ENCODE measurements at regions not wholly inside any gene's neighbourhood (a gene's known extent, or its start where the extent isn't known, plus 50 kb on each side); places are given as distances from the start of the nearest gene placed in this dataset.
"Not testable (repeated sequence)": the region's sequence is repeated elsewhere in the genome, so short reads cannot be mapped to it uniquely, and the experiment has no call there.

GRCh38 chr3:147333098-147333497, 73.2 kb downstream of the ZIC4 start:
- Mint-ChIP-seq H3K4me3 (no peak overlapping the region), H3K4me1 (no peaks in the 10 kb centered on the region), H3K9me3 (peaks cover 0 to 1% of the 10 kb centered on the region in 2 donors), H3K27me3 (peaks cover 0 to 2% of the 10 kb centered on the region in 2 donors), H3K27ac (no peak overlapping the region), H3K36me3 (no peaks in the 10 kb centered on the region)
- DNase-seq (no peak), ATAC-seq (replicated peaks) (no peak)

- no peak for DNase-seq
- Mint-ChIP-seq H3K4me1 (no peaks in the 10 kb centered on the region), H3K27me3 (peaks cover 0 to 4% of the 10 kb centered on the region in 2 donors), H3K27ac (no peak overlapping the region), H3K4me3 (no peak overlapping the region), H3K36me3 (no peaks in the 10 kb centered on the region), H3K9me3 (peaks cover 0 to 4% of the 10 kb centered on the region in 2 donors)
- no peak for ATAC-seq (replicated peaks)
Observed at GRCh38 chr3:147328711-147329110, 77.6 kb downstream of the ZIC4 start.

GRCh38 chr3:147324356-147324755, 82.0 kb downstream of the ZIC4 start:
- ATAC-seq (replicated peaks) (no peak), DNase-seq (no peak)
- no peaks in the 10 kb centered on the region for H3K36me3 Mint-ChIP-seq
- H3K4me3 Mint-ChIP-seq: no peak overlapping the region
- H3K27ac Mint-ChIP-seq: no peak overlapping the region
- H3K4me1 Mint-ChIP-seq: no peaks in the 10 kb centered on the region
- peaks cover 0 to 4% of the 10 kb centered on the region in 2 donors for H3K9me3 Mint-ChIP-seq
- H3K27me3 Mint-ChIP-seq: peaks cover 0 to 4% of the 10 kb centered on the region in 2 donors

DNA sequence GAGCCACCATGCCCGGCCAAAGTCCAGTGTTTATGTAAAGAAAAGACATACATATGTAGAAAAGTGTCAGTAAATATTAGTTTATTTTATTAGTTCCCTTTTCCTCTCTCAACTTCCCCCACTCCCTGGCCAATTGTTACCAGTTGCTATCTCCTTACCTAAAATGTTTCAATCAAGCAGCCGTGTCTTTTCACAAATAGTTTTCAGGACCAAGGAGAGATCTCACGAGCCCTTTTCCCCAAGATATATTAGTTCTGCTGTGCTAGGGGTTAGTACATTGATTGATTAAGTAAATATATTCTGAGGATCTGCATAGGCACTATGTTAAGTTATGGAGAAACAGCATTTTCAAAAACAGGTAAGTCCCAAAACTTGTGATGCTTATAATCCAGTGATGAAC, 87.4 kb downstream of the ZIC4 start:
- H3K27ac Mint-ChIP-seq: no peak overlapping the region
- H3K4me1 Mint-ChIP-seq: no peaks in the 10 kb centered on the region
- H3K36me3 Mint-ChIP-seq: no peaks in the 10 kb centered on the region
- H3K27me3 Mint-ChIP-seq: no peaks in the 10 kb centered on the region
- H3K4me3 Mint-ChIP-seq: no peak overlapping the region
- DNase-seq (no peak), ATAC-seq (replicated peaks) (no peak)
- peaks cover 0 to 4% of the 10 kb centered on the region in 2 donors for H3K9me3 Mint-ChIP-seq

GRCh38 chr3:147317080-147317479, 89.3 kb downstream of the ZIC4 start:
- not testable (repeated sequence) for H3K9me3 Mint-ChIP-seq; H3K27me3 Mint-ChIP-seq; H3K4me1 Mint-ChIP-seq; H3K4me3 Mint-ChIP-seq; H3K36me3 Mint-ChIP-seq; H3K27ac Mint-ChIP-seq; DNase-seq; ATAC-seq (replicated peaks)

GRCh38 chr3:147313513-147313912, 92.8 kb downstream of the ZIC4 start:
- H3K27ac Mint-ChIP-seq: no peak overlapping the region
- no peaks in the 10 kb centered on the region for H3K36me3 Mint-ChIP-seq
- ATAC-seq (replicated peaks): no peak

DNA sequence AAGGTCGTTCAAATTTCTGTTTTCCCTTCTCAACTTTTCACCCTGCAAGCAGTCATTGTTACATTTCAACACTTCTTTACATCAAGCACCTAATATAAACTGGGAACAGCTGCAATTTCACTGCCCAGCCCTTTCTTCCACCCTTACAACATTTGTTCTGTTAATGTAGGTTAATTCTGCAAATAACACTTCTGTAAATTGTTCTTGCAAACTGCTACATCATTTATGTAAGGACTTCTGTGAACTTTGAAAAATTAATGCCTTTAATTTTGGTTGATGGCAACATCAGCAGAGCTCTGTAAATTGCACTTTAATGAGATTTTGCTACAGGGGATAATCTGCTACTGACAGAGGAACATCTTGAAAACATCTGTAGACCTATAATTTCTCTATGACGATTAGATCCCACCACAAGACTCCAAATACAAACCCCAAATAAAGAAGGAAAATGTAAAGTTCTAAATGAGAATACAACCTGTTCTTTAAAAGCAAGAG, 93.5 kb downstream of the ZIC4 start:
- Mint-ChIP-seq H3K9me3 (no peaks in the 10 kb centered on the region), H3K27me3 (no peaks in the 10 kb centered on the region), H3K36me3 (no peaks in the 10 kb centered on the region), H3K27ac (no peak overlapping the region), H3K4me1 (no peaks in the 10 kb centered on the region), H3K4me3 (no peak overlapping the region)
- DNase-seq: no peak
- no peak for ATAC-seq (replicated peaks)

More at GRCh38 chr3:147313513-147313912, 92.8 kb downstream of the ZIC4 start:
- no peak for DNase-seq
- Mint-ChIP-seq H3K4me3 (no peak overlapping the region), H3K27me3 (no peaks in the 10 kb centered on the region), H3K4me1 (no peaks in the 10 kb centered on the region), H3K9me3 (no peaks in the 10 kb centered on the region)

DNA sequence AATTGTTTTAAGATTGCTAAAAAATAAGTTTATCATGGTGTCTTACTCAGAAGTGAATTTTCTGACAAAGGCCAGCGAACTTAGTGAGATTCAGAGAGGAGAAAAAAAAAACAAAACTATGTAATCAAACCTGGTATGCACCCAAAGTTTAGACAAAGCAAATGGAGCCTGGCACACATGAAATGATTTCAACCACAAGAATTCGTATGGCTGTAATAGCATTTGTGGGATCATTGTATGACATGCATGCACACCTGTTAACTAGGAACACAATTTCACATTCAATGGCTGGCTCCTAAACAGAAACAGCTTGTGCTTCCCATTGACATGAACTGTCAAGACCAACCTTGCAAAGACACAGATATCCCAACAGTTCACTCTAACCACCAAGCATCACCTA, 94.6 kb downstream of the ZIC4 start:
- no peaks in the 10 kb centered on the region for H3K4me1 Mint-ChIP-seq
- no peak overlapping the region for H3K4me3 Mint-ChIP-seq
- H3K27me3 Mint-ChIP-seq: no peaks in the 10 kb centered on the region
- H3K27ac Mint-ChIP-seq: no peak overlapping the region
- no peak for ATAC-seq (replicated peaks)
- peaks cover 2 to 3% of the 10 kb centered on the region in 2 donors for H3K9me3 Mint-ChIP-seq
- no peak for DNase-seq
- no peaks in the 10 kb centered on the region for H3K36me3 Mint-ChIP-seq

GRCh38 chr3:147305533-147306250, 100.7 kb downstream of the ZIC4 start:
- no peaks in the 10 kb centered on the region for H3K36me3 Mint-ChIP-seq
- ATAC-seq (replicated peaks) (no peak), DNase-seq (no peak)
- no peak overlapping the region for H3K4me3 Mint-ChIP-seq
- peaks cover 2 to 3% of the 10 kb centered on the region in 2 donors for H3K9me3 Mint-ChIP-seq
- H3K4me1 Mint-ChIP-seq: no peaks in the 10 kb centered on the region
- no peaks in the 10 kb centered on the region for H3K27me3 Mint-ChIP-seq
- H3K27ac Mint-ChIP-seq: no peak overlapping the region

DNA sequence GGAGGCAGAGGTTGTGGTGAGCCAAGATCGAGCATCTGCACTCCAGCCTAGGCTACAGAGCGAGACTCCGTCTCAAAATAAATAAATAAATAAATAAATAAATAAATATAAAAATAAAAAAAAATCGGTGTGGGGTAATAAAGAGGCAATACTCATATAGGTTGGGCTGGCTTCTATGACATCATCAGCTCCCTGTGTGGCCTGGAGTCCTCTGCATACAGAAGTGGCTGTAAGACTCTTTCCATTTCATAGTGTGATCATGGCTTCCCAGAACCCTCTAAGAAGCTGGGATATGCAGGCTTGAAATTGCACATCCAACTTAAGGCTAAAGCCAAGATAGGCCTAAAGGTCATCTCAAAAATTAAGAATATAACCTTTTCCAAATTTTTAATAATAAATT, 101.6 kb downstream of the ZIC4 start:
- H3K4me3 Mint-ChIP-seq: no peak overlapping the region
- H3K27me3 Mint-ChIP-seq: no peaks in the 10 kb centered on the region
- no peaks in the 10 kb centered on the region for H3K36me3 Mint-ChIP-seq
- DNase-seq (no peak), ATAC-seq (replicated peaks) (no peak)
- no peak overlapping the region for H3K27ac Mint-ChIP-seq
- H3K9me3 Mint-ChIP-seq: peaks cover 2 to 3% of the 10 kb centered on the region in 2 donors
- H3K4me1 Mint-ChIP-seq: no peaks in the 10 kb centered on the region

DNA sequence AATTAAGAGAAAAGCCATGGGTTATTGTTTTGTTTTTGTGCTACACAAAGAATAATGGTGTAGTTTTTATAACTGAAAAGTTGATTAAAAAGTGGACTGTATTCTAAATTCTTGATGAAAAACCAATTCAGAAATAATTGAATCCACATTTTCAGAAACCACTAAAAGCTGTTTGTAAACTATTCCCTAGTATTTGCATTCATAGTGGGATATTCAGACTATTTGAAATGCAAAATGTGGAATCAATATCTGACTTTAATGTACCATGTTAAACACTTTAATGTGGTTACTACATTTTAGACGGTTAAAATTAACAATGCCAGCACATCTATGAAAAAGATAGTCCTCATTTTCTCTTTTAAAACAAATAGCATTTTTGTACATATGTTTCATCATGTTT, 104.6 kb downstream of the ZIC4 start:
- H3K4me3 Mint-ChIP-seq: no peak overlapping the region
- ATAC-seq (replicated peaks) (no peak), DNase-seq (no peak)
- H3K36me3 Mint-ChIP-seq: no peaks in the 10 kb centered on the region
- H3K4me1 Mint-ChIP-seq: no peaks in the 10 kb centered on the region
- no peaks in the 10 kb centered on the region for H3K9me3 Mint-ChIP-seq
- no peaks in the 10 kb centered on the region for H3K27me3 Mint-ChIP-seq
- no peak overlapping the region for H3K27ac Mint-ChIP-seq

DNA sequence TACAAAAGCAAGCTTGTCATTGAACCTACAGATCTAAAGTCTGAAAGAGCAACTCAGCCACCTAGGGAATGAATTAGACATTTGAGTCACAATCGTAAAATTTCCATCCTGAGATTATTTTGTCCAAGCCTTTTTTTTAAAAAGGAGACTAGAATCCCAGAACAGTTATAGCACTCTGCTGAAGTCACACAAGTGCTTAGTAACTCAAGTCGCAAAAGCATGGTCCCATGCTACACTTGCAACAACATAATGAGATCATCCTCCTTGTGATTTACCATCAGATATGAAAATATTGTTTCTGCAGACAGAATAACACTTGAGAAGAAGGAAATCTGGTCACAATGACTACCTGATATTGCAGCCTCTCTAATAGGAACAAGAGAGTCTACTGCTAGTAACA, 106.7 kb downstream of the ZIC4 start:
- Mint-ChIP-seq H3K4me3 (no peak overlapping the region), H3K36me3 (no peaks in the 10 kb centered on the region), H3K4me1 (no peaks in the 10 kb centered on the region), H3K9me3 (no peaks in the 10 kb centered on the region), H3K27me3 (no peaks in the 10 kb centered on the region), H3K27ac (no peak overlapping the region)
- DNase-seq (no peak), ATAC-seq (replicated peaks) (no peak)

- Mint-ChIP-seq H3K9me3 (no peaks in the 10 kb centered on the region), H3K4me1 (no peaks in the 10 kb centered on the region), H3K4me3 (no peak overlapping the region), H3K27ac (no peak overlapping the region), H3K27me3 (no peaks in the 10 kb centered on the region), H3K36me3 (no peaks in the 10 kb centered on the region)
- ATAC-seq (replicated peaks) (no peak), DNase-seq (no peak)
Observed at GRCh38 chr3:147298511-147298982, 107.8 kb downstream of the ZIC4 start.

- H3K4me1 Mint-ChIP-seq: no peaks in the 10 kb centered on the region
- no peak overlapping the region for H3K4me3 Mint-ChIP-seq
- DNase-seq (no peak), ATAC-seq (replicated peaks) (no peak)
- H3K9me3 Mint-ChIP-seq: no peaks in the 10 kb centered on the region
- H3K36me3 Mint-ChIP-seq: no peaks in the 10 kb centered on the region
- H3K27me3 Mint-ChIP-seq: no peaks in the 10 kb centered on the region
- H3K27ac Mint-ChIP-seq: no peak overlapping the region
Observed at GRCh38 chr3:147297761-147298350, 108.5 kb downstream of the ZIC4 start.

- not testable (repeated sequence) for H3K4me3 Mint-ChIP-seq; DNase-seq; H3K27ac Mint-ChIP-seq; H3K4me1 Mint-ChIP-seq; H3K36me3 Mint-ChIP-seq; H3K27me3 Mint-ChIP-seq; ATAC-seq (replicated peaks)
- H3K9me3 Mint-ChIP-seq: peaks cover 6 to 14% of the 10 kb centered on the region in 2 donors
Observed at GRCh38 chr3:147287370-147287769, 119.0 kb downstream of the ZIC4 start.

Data from stimulated activated naive B cell treated with anti-CD40 and anti-IgM and Interleukin-4, amounts not matched to agents 10 μg/mL and 1 μg/mL and 100 μg/mL, for 72 hours (primary cell).